IMR-90 (cell line): ENCODE measurements at regions not wholly inside any gene's neighbourhood (a gene's known extent, or its start where the extent isn't known, plus 50 kb on each side); places are given as distances from the start of the nearest gene placed in this dataset.

Experiments
- ATAC-seq: fragments of 200-7000 bp; cut with Tn5 transposase; 2 replicates; pipeline ENCODE4 v1.9.1; 2020; ENCODE audit warnings: low read depth, mild to moderate bottlenecking, moderate library complexity
- BruUV-seq: library from RNA; stranded (reverse); fragments of 400-500 nt; replicated peaks from 2 replicates; lab custom pipeline; 2021; lab: Mats Ljungman, UMichigan
- CTCF ChIA-PET: fragments of 300-600 bp; formaldehyde crosslinking; extraction: SDS; loops from one replicate; lab custom pipeline; 2021; ENCODE audit warnings: antibody characterized with exemption; lab: Yijun Ruan, JAX
- POLR2A ChIA-PET: fragments of 300-600 bp; sonication (Branson Sonifier 250); formaldehyde crosslinking; loops from one replicate; lab custom pipeline; 2022; ENCODE audit warnings: antibody characterized with exemption; ENCODE audit not compliant: unreplicated experiment; lab: Charles Lee
- DNase-seq: peaks from one replicate; pipeline ENCODE4 v3.0.0; 2013
- H2AFZ ChIP-seq: replicated peaks from 2 replicates; pipeline ENCODE3; 2013; ENCODE audit warnings: low read length, mild to moderate bottlenecking; ENCODE audit not compliant: poor library complexity
- H2AK5ac ChIP-seq: 2 replicates; pipeline ENCODE4 v1.6.1; 2013; ENCODE audit warnings: low read depth, low read length, inconsistent platforms
- H2AK9ac ChIP-seq: replicated peaks from 2 replicates; pipeline ENCODE3; 2013; ENCODE audit warnings: mild to moderate bottlenecking, low read depth, low read length, moderate library complexity; ENCODE audit not compliant: poor library complexity
- H2BK120ac ChIP-seq: 2 replicates; pipeline ENCODE4 v1.6.1; 2013; ENCODE audit warnings: low read depth, low read length, inconsistent platforms
- H2BK15ac ChIP-seq: 3 replicates; pipeline ENCODE4 v1.6.1; 2013; ENCODE audit warnings: low read depth, low read length, inconsistent platforms
- H2BK20ac ChIP-seq: 2 replicates; pipeline ENCODE4 v1.6.1; 2013; ENCODE audit warnings: low read depth, mild to moderate bottlenecking, inconsistent platforms, low read length, moderate library complexity
- H2BK5ac ChIP-seq: 2 replicates; pipeline ENCODE4 v1.6.1; 2013; ENCODE audit warnings: mild to moderate bottlenecking, low read depth, low read length, inconsistent platforms; ENCODE audit not compliant: poor library complexity, severe bottlenecking
- H3K14ac ChIP-seq: replicated peaks from 2 replicates; pipeline ENCODE4 v1.6.1; 2013; ENCODE audit warnings: low read depth, low read length, inconsistent platforms
- H3K18ac ChIP-seq: 2 replicates; pipeline ENCODE4 v1.6.1; 2013; ENCODE audit warnings: low read depth, low read length, control low read depth
- H3K23ac ChIP-seq: 2 replicates; pipeline ENCODE4 v1.6.1; 2013; ENCODE audit warnings: low read depth, low read length, inconsistent platforms
- H3K27ac ChIP-seq: 2 replicates; pipeline ENCODE4 v1.5.1; 2013; ENCODE audit warnings: mild to moderate bottlenecking, control low read depth, low read length; ENCODE audit not compliant: insufficient read depth
- H3K27me3 ChIP-seq: 2 replicates; pipeline ENCODE4 v1.6.1; 2013; ENCODE audit warnings: low read length; ENCODE audit not compliant: control insufficient read depth, insufficient read depth
- H3K36me3 ChIP-seq: 2 replicates; pipeline ENCODE4 v1.6.1; 2013; ENCODE audit warnings: low read length, mixed read lengths; ENCODE audit not compliant: control insufficient read depth, insufficient read depth
- H3K4ac ChIP-seq: 2 replicates; pipeline ENCODE4 v1.6.1; 2013; ENCODE audit warnings: low read depth, low read length, inconsistent platforms
- H3K4me1 ChIP-seq: 2 replicates; pipeline ENCODE4 v1.6.1; 2013; ENCODE audit warnings: low read length, mixed read lengths; ENCODE audit not compliant: control insufficient read depth, insufficient read depth
- H3K4me2 ChIP-seq: 2 replicates; pipeline ENCODE4 v1.6.1; 2013; ENCODE audit warnings: low read depth, mild to moderate bottlenecking, control low read depth, low read length, moderate library complexity
- H3K4me3 ChIP-seq: 2 replicates; pipeline ENCODE4 v1.5.1; 2013; ENCODE audit warnings: low read depth, mild to moderate bottlenecking, control low read depth, low read length, moderate library complexity; ENCODE audit not compliant: insufficient read depth
- H3K56ac ChIP-seq: 2 replicates; pipeline ENCODE4 v1.6.1; 2013; ENCODE audit warnings: low read length, inconsistent platforms; ENCODE audit not compliant: insufficient read depth; ENCODE audit errors: extremely low read depth
- H3K79me1 ChIP-seq, 2 experiments: 2 replicates each; pipeline ENCODE4 v1.6.1; 2013; ENCODE audit warnings: low read length in 2 of 2, inconsistent platforms in 1 of 2, low read depth in 1 of 2
- H3K9ac ChIP-seq: 2 replicates; pipeline ENCODE4 v1.6.1; 2013; ENCODE audit warnings: low read depth, low read length, control low read depth
- H3K9me1 ChIP-seq: 2 replicates; pipeline ENCODE4 v1.6.1; 2013; ENCODE audit warnings: low read length, inconsistent platforms; ENCODE audit not compliant: insufficient read depth
- H3K9me3 ChIP-seq: 2 replicates; pipeline ENCODE4 v1.6.1; 2013; ENCODE audit warnings: low read length; ENCODE audit not compliant: control insufficient read depth, insufficient read depth
- H4K20me1 ChIP-seq: 2 replicates; pipeline ENCODE4 v1.6.1; 2013; ENCODE audit warnings: low read length, inconsistent platforms; ENCODE audit not compliant: insufficient read depth
- H4K5ac ChIP-seq: 2 replicates; pipeline ENCODE4 v1.6.1; 2013; ENCODE audit warnings: mild to moderate bottlenecking, low read depth, low read length, control low read depth
- H4K8ac ChIP-seq, 2 experiments: 2 replicates each; pipeline ENCODE4 v1.6.1; 2013; ENCODE audit warnings: low read depth in 2 of 2, low read length in 2 of 2, control low read depth in 1 of 2, inconsistent platforms in 1 of 2
- H4K91ac ChIP-seq: 2 replicates; pipeline ENCODE4 v1.6.1; 2013; ENCODE audit warnings: low read depth, low read length, inconsistent platforms; ENCODE audit not compliant: insufficient read depth
- BHLHE40 ChIP-seq: fragments of 150-350 bp; IDR thresholded peaks from 2 replicates; pipeline ENCODE4 v1.6.1; 2016; ENCODE audit warnings: mild to moderate bottlenecking, low read depth, low read length
- CEBPB ChIP-seq: IDR thresholded peaks from 2 replicates; pipeline ENCODE4 v1.6.1; 2012; ENCODE audit warnings: low read depth, low read length, improper control_type of control experiment
- FOS ChIP-seq: fragments of 150-350 bp; IDR thresholded peaks from 2 replicates; pipeline ENCODE4 v1.6.1; 2016; ENCODE audit warnings: low read depth, low read length
- MAFK ChIP-seq: IDR thresholded peaks from 2 replicates; pipeline ENCODE4 v1.6.1; 2012; ENCODE audit warnings: low read depth, low read length, improper control_type of control experiment
- MAZ ChIP-seq: IDR thresholded peaks from 2 replicates; pipeline ENCODE4 v1.6.1; 2012; ENCODE audit warnings: low read depth, mild to moderate bottlenecking, low read length, improper control_type of control experiment, moderate library complexity, borderline replicate concordance
- MXI1 ChIP-seq: IDR thresholded peaks from 2 replicates; pipeline ENCODE4 v1.6.1; 2012; ENCODE audit warnings: low read depth, mild to moderate bottlenecking, low read length, moderate library complexity, borderline replicate concordance
- NFE2L2 ChIP-seq: fragments of 150-350 bp; IDR thresholded peaks from 2 replicates; pipeline ENCODE4 v1.6.1; 2016; ENCODE audit warnings: low read depth, mild to moderate bottlenecking, low read length
- POLR2A ChIP-seq: IDR thresholded peaks from 2 replicates; pipeline ENCODE4 v1.6.1; 2012; ENCODE audit warnings: mild to moderate bottlenecking, low read depth, low read length
- RCOR1 ChIP-seq: IDR thresholded peaks from 2 replicates; pipeline ENCODE4 v1.6.1; 2012; ENCODE audit warnings: mild to moderate bottlenecking, low read length, improper control_type of control experiment; ENCODE audit not compliant: insufficient replicate concordance
- RFX5 ChIP-seq: IDR thresholded peaks from 2 replicates; pipeline ENCODE4 v1.8.0; 2012; ENCODE audit warnings: low read depth, mild to moderate bottlenecking, low read length, moderate library complexity
- SMC3 ChIP-seq: fragments of 150-350 bp; IDR thresholded peaks from 2 replicates; pipeline ENCODE4 v1.6.1; 2016; ENCODE audit warnings: low read depth, mild to moderate bottlenecking, antibody characterized with exemption, low read length, moderate library complexity
- WGBS, 2 experiments: methylation state at CpG; one replicate each; pipeline versions ENCODE4 v1.1.5 to v1.1.7; 2013; ENCODE audit warnings: missing lambda C conversion rate in 2 of 2; ENCODE audit not compliant: insufficient read length in 1 of 2; ENCODE audit errors: extremely low coverage in 2 of 2; 5-methylcytosine and 5-hydroxymethylcytosine counted together
- dilution Hi-C: fragments of 300-500 bp; cut with HindIII; formaldehyde crosslinking; loops from one replicate; pipeline ENCODE4 v1.14.3; 2018; ENCODE audit warnings: low sequenced_read_pairs; ENCODE audit not compliant: unreplicated experiment
- in situ Hi-C: fragments of 300-500 bp; cut with MboI; formaldehyde crosslinking; loops from 3 replicates; pipeline ENCODE4 v1.14.3; 2019; ENCODE audit warnings: low sequenced_read_pairs, inconsistent platforms, mixed read lengths
- intact Hi-C: fragments of 100-400 bp; cut with micrococcal nuclease; formaldehyde crosslinking; loops from 2 replicates; pipeline ENCODE4 v1.10.0; 2022
- TF ChIP-seq, protein P1 (sequence below): conservative IDR thresholded peaks from 2 replicates; pipeline ENCODE4 v1.5.1; 2012; ENCODE audit warnings: mild to moderate bottlenecking, low read depth, low read length, improper control_type of control experiment
- TF ChIP-seq, protein P2 (sequence below): fragments of 150-350 bp; IDR thresholded peaks from 2 replicates; pipeline ENCODE4 v1.6.1; 2017; ENCODE audit warnings: mild to moderate bottlenecking, antibody characterized with exemption, low read length, low read depth
- TF ChIP-seq, protein P3 (sequence below): fragments of 150-350 bp; IDR thresholded peaks from 2 replicates; pipeline ENCODE4 v1.6.1; 2016; ENCODE audit warnings: low read depth, mild to moderate bottlenecking, low read length, moderate library complexity, borderline replicate concordance

DNA sequence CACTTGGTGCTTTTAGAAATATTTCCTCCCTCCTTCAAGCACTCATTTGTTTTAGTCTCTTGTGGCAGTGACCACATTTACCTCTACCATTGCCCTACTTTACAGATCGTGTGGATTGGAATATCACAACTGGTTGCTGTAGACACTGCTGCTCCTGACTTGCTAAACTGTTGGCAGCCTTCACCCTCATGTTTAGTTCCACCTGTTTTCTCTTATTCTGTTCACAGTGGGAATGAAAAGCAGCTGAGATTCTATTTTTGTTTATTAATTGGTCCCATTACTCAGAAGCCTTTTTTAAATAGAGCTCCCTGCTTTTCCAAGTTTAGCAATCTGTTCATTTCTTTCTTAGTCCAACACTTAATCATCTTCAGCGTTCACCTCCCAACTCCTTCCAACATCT, 308.9 kb downstream of the RWDD3 start:
- no peak overlapping the region for H2AK9ac ChIP-seq
- H3K27me3 ChIP-seq = no peaks in the 10 kb centered on the region
- BruUV-seq = no TSS peak
- no peak overlapping the region for H3K27ac ChIP-seq
- no peak overlapping the region for H3K14ac ChIP-seq
- H3K4me1 ChIP-seq = no peaks in the 10 kb centered on the region
- CTCF ChIA-PET = no interaction called here
- H4K8ac ChIP-seq = no peak overlapping the region
- no peaks in the 10 kb centered on the region for H3K36me3 ChIP-seq
- H3K9me3 ChIP-seq = no peaks in the 10 kb centered on the region
- no peak overlapping the region for H3K4ac ChIP-seq
- in situ Hi-C loops = no loop called here
- no peak overlapping the region for H3K56ac ChIP-seq
- no peak overlapping the region for H2BK15ac ChIP-seq
- WGBS, 2 experiments = 100% methylated on average over 1 of the region's 2 CpGs; no CpG with 5 or more reads in 1 of the 2 experiments
- TF ChIP-seq MAZ (no peak), POLR2A (no peak), RCOR1 (no peak), MAFK (no peak), NFE2L2 (no peak), CEBPB (no peak), FOS (no peak), BHLHE40 (no peak), MXI1 (no peak), SMC3 (no peak), RFX5 (no peak)
- TF ChIP-seq, protein P1, sequence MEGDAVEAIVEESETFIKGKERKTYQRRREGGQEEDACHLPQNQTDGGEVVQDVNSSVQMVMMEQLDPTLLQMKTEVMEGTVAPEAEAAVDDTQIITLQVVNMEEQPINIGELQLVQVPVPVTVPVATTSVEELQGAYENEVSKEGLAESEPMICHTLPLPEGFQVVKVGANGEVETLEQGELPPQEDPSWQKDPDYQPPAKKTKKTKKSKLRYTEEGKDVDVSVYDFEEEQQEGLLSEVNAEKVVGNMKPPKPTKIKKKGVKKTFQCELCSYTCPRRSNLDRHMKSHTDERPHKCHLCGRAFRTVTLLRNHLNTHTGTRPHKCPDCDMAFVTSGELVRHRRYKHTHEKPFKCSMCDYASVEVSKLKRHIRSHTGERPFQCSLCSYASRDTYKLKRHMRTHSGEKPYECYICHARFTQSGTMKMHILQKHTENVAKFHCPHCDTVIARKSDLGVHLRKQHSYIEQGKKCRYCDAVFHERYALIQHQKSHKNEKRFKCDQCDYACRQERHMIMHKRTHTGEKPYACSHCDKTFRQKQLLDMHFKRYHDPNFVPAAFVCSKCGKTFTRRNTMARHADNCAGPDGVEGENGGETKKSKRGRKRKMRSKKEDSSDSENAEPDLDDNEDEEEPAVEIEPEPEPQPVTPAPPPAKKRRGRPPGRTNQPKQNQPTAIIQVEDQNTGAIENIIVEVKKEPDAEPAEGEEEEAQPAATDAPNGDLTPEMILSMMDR = no peak
- TF ChIP-seq, protein P2, sequence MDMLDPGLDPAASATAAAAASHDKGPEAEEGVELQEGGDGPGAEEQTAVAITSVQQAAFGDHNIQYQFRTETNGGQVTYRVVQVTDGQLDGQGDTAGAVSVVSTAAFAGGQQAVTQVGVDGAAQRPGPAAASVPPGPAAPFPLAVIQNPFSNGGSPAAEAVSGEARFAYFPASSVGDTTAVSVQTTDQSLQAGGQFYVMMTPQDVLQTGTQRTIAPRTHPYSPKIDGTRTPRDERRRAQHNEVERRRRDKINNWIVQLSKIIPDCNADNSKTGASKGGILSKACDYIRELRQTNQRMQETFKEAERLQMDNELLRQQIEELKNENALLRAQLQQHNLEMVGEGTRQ = no peak
- TF ChIP-seq, protein P3, sequence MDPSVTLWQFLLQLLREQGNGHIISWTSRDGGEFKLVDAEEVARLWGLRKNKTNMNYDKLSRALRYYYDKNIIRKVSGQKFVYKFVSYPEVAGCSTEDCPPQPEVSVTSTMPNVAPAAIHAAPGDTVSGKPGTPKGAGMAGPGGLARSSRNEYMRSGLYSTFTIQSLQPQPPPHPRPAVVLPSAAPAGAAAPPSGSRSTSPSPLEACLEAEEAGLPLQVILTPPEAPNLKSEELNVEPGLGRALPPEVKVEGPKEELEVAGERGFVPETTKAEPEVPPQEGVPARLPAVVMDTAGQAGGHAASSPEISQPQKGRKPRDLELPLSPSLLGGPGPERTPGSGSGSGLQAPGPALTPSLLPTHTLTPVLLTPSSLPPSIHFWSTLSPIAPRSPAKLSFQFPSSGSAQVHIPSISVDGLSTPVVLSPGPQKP = no peak
- intact Hi-C loops = no loop called here
- H3K9ac ChIP-seq = no peak overlapping the region
- no peak overlapping the region for H2AK5ac ChIP-seq
- no peak overlapping the region for H3K4me2 ChIP-seq
- no peak overlapping the region for H3K23ac ChIP-seq
- no peak overlapping the region for H2BK120ac ChIP-seq
- H4K20me1 ChIP-seq = no peaks in the 10 kb centered on the region
- dilution Hi-C loops = no loop called here
- no peak for DNase-seq
- no peak overlapping the region for H4K5ac ChIP-seq
- no peak overlapping the region for H2AFZ ChIP-seq
- H2BK20ac ChIP-seq = no peak overlapping the region
- H4K91ac ChIP-seq = no peak overlapping the region
- no peaks in the 10 kb centered on the region for H3K79me1 ChIP-seq
- no peak overlapping the region for H2BK5ac ChIP-seq
- H3K9me1 ChIP-seq = no peaks in the 10 kb centered on the region
- no peak overlapping the region for H3K4me3 ChIP-seq
- ATAC-seq = no peak
- POLR2A ChIA-PET = no interaction called here
- H3K18ac ChIP-seq = no peak overlapping the region
